ENCODE measurements at regions not wholly inside any gene's neighbourhood (a gene's known extent, or its start where the extent isn't known, plus 50 kb on each side); places are given as distances from the start of the nearest gene placed in this dataset.
"Not testable (repeated sequence)": the region's sequence is repeated elsewhere in the genome, so short reads cannot be mapped to it uniquely, and the experiment has no call there.

- not testable (repeated sequence) for TF ChIP-seq CTCF (conservative IDR thresholded peaks at IDR 0.05; ENCODE audit: low read length); EZH2phosphoT487 (IDR thresholded peaks at IDR 0.05; ENCODE audit: borderline replicate concordance)
Measured at GRCh38 chr7:45315512-45315911, 157.9 kb downstream of the RAMP3 start.
